GM10248 (cell line): ENCODE measurements at regions not wholly inside any gene's neighbourhood (a gene's known extent, or its start where the extent isn't known, plus 50 kb on each side); places are given as distances from the start of the nearest gene placed in this dataset.

Experiments
- CTCF ChIA-PET: fragments of 300-600 bp; sonication (Branson Sonifier 250); formaldehyde crosslinking; extraction: SDS; loops from one replicate; lab custom pipeline; 2021; ENCODE audit warnings: antibody characterized with exemption; lab: Yijun Ruan, JAX
- POLR2A ChIA-PET: fragments of 350-650 bp; sonication (Branson Sonifier 250); formaldehyde crosslinking; extraction: SDS; loops from one replicate; lab custom pipeline; 2020; ENCODE audit warnings: antibody characterized with exemption; lab: Yijun Ruan, JAX
- DNase-seq: peaks from one replicate; pipeline ENCODE4 v3.0.0; 2012; ENCODE audit errors: extremely low spot score
- CTCF ChIP-seq: IDR thresholded peaks from 2 replicates; pipeline ENCODE4 v1.5.1; 2012; ENCODE audit warnings: mild to moderate bottlenecking, low read depth; ENCODE audit errors: extremely low read depth, missing control alignments, control extremely low read depth

GRCh38 chr1:190849346-190849745 is 371.7 kb upstream of the BRINP3 start:
- ChIA-PET POLR2A (no interaction called here), CTCF (no interaction called here)
- TF ChIP-seq CTCF = no peak
- no peak for DNase-seq

GRCh38 chr1:190852611-190853010 is 374.9 kb upstream of the BRINP3 start:
- ChIA-PET CTCF (no interaction called here), POLR2A (no interaction called here)
- DNase-seq = no peak
- no peak for TF ChIP-seq CTCF

- no peak for DNase-seq
- POLR2A ChIA-PET = no interaction called here
- CTCF ChIA-PET = no interaction called here
- no peak for TF ChIP-seq CTCF
Observed at GRCh38 chr1:190858140-190858539, 380.5 kb upstream of the BRINP3 start.

GRCh38 chr1:190864013-190864641 is 386.5 kb upstream of the BRINP3 start:
- TF ChIP-seq CTCF = no peak
- ChIA-PET POLR2A (no interaction called here), CTCF (no interaction called here)
- DNase-seq = no peak

- POLR2A ChIA-PET = no interaction called here
- CTCF ChIA-PET = interaction anchor here (1.2 kb wide), 1 partner anchor 19 kb away, joined by 4 read pairs; no protein-coding TSS in a partner anchor
- no peak for DNase-seq
- no peak for TF ChIP-seq CTCF
Observed at GRCh38 chr1:190880352-190880751, 402.7 kb upstream of the BRINP3 start.

- ChIA-PET CTCF (interaction anchor here (1.2 kb wide), 1 partner anchor 18 kb away, joined by 4 read pairs; no protein-coding TSS in a partner anchor), POLR2A (no interaction called here)
- no peak for TF ChIP-seq CTCF
- DNase-seq = no peak
Observed at GRCh38 chr1:190881064-190881463, 403.4 kb upstream of the BRINP3 start.
